HT-29 (cell line): ENCODE measurements at regions not wholly inside any gene's neighbourhood (a gene's known extent, or its start where the extent isn't known, plus 50 kb on each side); places are given as distances from the start of the nearest gene placed in this dataset.

Experiments used
- DNase-seq: peaks from one replicate; pipeline ENCODE4 v3.0.0-alpha.2; 2015; ENCODE audit warnings: low spot score

DNA sequence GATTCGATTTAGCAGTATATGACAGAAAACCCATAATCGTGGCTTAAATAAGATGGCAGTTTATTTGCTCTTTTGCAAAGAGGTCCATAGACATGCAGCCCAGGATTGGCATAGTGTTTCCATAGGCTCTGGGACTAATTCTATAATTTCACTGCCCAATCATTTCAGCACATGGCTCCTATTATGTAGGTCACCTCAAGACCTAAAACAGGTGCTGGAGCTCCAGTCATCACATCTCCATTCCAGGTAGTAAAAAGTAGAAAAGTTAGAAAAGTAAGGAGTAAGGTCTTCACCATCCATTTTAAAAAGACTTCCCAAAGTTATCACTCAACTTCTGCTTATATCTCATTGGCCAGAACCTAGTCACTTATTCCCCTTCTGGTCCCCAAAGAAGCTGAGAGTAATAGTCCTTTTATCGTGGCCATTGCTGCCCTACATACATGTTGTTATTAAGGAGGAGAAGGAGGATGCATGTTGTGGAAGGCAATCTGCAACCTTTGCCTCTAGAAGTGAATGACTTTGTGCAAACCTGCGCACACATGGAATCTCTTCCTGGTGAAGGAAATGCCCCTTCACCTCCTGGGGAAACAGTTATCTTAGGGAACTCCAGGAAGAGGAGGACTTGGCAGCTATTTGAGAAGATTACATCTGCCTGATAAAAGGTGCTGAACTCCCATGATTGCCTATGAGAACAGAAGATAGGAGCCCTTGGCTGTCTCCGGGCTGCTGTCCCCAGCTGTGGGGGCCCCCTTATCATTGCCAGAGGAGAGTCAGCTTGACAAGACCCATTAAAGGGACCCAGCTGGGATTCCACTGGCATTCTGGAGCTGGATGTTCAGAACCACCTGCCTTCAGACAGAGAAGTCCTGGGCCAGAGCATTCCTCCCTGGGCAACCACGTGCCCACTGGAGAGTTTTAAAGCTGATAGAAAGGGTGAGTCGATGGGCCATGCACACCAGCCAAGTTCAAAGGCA is 330.6 kb upstream of the ZMIZ1 start:
- no peak for DNase-seq

DNA sequence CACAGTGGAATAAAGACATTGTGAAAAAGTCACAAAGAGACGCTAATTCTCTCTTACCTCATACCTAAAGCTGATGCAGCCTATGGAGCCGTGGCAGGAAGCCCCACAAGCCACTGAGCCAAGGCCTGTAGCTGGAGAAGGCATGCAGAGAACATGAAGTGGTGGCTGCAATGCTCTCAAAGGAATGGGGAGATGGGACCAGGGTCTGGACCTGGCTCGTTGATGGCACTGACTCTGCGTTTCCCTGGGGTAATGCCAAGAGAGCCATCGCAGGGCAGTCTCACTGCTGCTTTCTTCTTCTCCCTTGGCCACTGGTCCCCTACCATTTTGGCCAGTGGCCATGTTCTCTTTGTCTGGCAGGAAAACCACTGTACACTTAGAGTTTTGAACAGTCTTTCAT is 329.9 kb upstream of the ZMIZ1 start:
- DNase-seq, result no peak

DNA sequence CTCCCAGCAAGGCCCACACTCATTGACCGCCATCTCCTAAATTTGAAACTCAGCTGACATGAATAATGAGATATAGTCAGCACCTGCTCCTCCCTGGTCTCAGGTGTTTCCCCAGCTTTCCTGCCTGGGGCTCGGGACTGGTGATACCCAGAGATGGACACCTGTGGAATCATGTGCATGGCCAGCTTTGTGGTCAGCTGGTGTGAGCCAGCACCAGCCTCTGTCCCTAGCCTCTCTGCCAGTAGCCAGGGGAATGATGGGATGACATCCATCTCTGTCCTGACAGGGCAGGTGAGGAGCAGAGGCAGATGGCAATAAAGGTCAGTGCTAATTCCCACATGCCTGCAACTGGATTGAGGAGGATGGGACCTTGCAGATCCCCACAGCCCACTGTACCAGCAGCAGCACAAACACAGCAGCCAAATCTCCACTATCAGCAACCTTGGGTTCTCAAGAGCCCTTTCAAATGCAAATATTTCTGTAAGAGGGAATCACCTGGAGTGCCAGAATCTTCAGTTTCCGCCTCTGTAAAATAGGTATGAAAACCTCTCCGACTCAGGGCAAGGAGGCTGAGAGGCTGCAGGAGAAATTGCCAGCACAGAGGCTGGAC is 329.2 kb upstream of the ZMIZ1 start:
- no peak for DNase-seq

GRCh38 chr10:78740976-78741915 is 327.5 kb upstream of the ZMIZ1 start:
- DNase-seq, result no peak

- DNase-seq, result no peak
Measured at GRCh38 chr10:78742406-78742729, 326.4 kb upstream of the ZMIZ1 start.

DNA sequence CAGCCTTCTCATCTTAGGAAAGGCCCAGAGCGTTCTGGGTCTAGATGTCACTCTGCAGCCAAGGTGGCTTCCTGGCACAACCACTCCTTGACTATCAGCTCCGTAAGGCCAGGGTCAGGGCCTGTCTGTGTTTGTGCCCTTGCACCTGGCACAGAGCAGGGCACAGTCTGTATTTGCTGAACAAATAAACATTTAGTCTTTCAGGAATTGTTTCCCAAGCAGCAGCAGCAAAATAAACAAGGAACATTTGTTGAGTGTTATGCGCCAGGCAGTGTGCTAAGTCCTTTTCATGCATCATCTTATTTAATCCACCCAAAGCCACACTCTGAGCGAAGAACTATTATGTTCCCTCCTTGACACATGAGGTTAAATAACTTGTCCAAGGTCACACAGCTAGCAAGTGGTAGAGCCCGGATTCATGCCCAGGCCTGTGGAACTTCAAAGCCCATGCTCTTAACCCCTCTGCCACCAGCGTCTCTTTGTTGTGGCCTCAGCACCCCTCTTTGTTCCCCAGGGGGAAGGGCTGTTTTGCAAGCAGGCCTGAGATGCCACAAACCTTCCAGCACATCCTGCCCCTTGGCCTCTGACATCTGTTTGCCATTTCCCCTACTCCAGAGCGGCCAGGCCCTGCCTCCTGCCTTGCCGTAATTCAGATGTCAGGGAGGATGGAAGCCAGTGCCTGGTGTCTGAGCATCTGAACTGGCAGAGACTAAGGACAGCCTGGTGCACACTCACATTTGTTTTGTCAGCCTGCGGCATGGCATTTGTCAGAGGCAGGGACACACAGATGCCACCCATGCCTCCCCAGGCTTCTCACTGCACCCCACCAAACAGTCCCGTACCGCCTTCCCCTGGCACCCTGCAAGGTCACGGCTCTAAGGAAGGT is 325.8 kb upstream of the ZMIZ1 start:
- no peak for DNase-seq

DNA sequence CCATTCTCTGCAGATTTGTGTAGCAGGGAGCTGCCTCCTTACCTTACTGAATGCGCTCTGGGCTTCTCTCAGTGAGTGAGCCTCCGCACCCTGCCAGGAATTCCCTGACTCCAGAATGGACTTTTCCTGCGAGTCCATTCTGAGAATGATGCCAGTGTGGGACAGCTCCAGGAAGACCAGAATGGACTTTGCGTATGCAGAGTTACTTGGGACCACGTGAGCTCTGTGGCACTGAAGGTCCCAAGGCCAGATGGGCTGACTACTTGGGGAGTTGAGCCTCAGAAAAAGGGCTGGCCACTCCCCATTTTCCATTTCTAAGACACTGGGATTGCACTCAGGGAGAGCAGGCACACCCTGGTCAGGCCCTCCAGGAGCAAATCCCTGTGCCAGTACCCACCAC is 324.7 kb upstream of the ZMIZ1 start:
- DNase-seq, result no peak

- no peak for DNase-seq
Measured at GRCh38 chr10:78744491-78745090, 324.2 kb upstream of the ZMIZ1 start.

GRCh38 chr10:78745441-78745840 is 323.3 kb upstream of the ZMIZ1 start:
- no peak for DNase-seq

GRCh38 chr10:78746155-78746763 is 322.5 kb upstream of the ZMIZ1 start:
- DNase-seq, result no peak

- no peak for DNase-seq
Measured at GRCh38 chr10:78747401-78748234, 321.1 kb upstream of the ZMIZ1 start.

- no peak for DNase-seq
Measured at GRCh38 chr10:78748235-78748533, 320.6 kb upstream of the ZMIZ1 start.

DNA sequence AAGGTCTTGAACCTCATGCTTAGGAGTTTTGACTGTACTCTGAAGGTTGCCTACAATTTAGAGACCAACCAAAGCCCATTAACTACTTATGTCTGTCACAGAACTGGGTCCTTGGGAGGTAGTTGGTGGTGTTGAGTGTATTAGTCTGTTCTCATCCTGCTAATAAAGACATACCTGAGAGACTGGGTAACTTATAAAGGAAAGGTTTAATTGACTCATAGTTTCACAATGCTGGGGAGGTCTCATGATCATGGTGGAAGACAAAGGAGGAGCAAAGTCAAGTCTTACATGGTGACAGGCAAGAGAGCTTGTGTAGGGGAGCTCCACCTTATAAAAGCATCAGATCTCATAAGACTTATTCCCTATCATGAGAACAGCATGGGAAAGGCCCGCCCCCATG is 319.6 kb upstream of the ZMIZ1 start:
- no peak for DNase-seq

- DNase-seq, result no peak
Measured at GRCh38 chr10:78749898-78750297, 318.9 kb upstream of the ZMIZ1 start.

DNA sequence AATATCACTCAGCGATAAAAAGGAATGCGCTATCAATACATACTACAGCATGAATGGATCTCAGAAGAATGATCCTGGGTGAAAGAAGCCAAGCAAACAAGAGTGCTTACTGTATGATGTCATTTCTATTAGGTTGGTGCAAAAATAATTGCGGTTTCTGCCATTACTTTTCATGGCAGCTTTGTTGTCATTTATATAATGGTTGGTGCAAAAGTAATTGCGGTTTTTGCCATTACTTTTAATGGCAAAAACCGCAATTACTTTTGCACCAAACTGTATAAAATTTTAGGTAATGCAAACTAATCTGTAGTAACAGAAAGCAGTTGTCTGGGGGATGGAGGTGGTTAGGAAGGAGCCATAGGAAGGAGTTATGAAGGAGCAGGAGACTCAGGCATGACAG is 318.3 kb upstream of the ZMIZ1 start:
- DNase-seq, result no peak

DNA sequence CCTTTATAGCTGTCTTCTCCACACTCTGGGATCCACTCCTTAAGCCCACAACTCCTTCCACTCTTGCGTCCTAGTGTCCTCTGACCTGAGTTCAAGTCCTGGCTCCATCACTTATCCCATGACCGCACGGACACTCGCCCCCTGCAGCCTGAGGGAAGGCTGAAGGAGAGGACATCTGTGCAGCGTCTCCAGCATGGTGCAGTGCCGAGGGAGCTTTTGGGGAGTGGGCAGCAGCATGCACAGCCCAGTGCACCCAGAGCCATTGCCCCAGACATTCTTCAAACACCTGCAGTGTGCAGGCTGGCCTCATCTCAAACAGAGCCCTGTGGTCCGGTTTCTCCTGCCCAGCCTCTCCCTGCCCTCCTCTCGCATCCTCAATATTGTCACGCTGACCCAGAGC is 317.1 kb upstream of the ZMIZ1 start:
- DNase-seq, result no peak

DNA sequence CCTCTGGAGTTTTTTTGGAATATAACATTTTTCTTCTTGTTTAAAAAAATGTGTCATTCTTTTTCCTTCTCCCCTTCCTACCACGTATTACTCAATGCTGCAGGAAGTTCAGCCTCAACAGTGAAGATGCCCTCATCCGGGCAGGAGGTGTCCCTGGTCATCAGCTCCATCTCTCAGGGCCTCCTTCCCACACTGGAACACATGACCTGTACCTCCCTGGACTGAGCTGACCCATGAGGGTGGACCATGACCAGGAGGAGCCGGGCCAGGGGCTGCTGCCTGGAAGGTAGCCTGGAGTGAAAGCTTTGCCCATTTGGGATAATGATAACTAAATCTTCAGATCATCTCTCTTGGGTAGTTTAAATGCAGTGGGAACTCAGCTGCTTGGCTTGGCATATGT is 316.5 kb upstream of the ZMIZ1 start:
- no peak for DNase-seq

GRCh38 chr10:78752708-78753107 is 316.1 kb upstream of the ZMIZ1 start:
- DNase-seq, result no peak

DNA sequence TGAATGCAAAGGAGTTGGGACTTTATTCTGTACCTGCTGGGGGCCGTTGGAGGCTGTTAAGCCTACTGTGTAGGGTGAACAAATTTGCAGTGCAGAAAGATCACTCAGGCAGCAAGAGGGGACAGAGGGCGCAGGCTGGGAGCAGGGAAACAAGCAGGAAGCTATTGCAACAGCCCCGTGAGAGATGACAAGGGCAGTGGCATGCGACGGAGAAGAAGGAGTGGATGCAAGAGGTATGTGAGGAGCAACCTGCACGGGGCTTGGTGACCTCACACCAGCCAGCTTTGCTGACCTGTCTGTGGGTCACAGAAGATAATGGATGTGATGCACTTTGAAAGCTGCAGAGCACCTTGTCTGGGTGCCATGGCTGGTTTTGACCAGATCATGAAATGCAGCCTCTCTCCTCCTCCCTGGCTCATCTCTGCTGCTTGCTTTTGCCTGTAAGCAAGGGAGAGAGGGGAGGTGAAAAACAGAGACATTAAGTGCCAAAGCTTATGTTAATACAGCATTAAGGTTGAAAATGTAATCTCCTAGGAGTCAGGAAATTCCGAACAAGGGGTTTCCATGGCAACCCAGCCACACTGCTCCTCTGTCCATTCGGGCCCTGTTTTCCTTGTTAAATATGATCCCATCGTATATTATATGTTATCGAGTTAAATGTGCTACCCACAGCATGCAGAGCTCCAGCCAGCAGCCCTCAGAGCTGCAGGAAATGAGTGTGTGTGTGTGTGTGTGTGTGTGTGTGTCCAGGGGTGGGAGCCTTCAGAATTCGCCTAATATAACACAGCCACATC is 314.3 kb upstream of the ZMIZ1 start:
- no peak for DNase-seq
